ENCODE measurements at regions not wholly inside any gene's neighbourhood (a gene's known extent, or its start where the extent isn't known, plus 50 kb on each side); places are given as distances from the start of the nearest gene placed in this dataset.

GRCh38 chr18:66136039-66136438, 385.2 kb downstream of the CDH7 start:
- no peak overlapping the region for H3K18ac ChIP-seq (ENCODE audit: low read length)

GRCh38 chr18:66129248-66129647, 378.4 kb downstream of the CDH7 start:
- Histone ChIP-seq H3K4me3 (ENCODE audit: low read length) (no peak overlapping the region), H3K79me1 (ENCODE audit: low read length) (no peaks in the 10 kb centered on the region), H3K56ac (ENCODE audit: low read length) (no peak overlapping the region), H3K18ac (ENCODE audit: low read length) (no peak overlapping the region), H2AK5ac (ENCODE audit: low read length) (no peak overlapping the region), H3K27me3 (ENCODE audit: insufficient read depth, low read length, poor library complexity) (no peaks in the 10 kb centered on the region), H3K4me2 (ENCODE audit: low read length) (no peak overlapping the region), H2BK5ac (ENCODE audit: low read length) (no peak overlapping the region), H2BK15ac (replicated peaks; ENCODE audit: low read depth) (no peak overlapping the region), H3K27ac (ENCODE audit: low read depth, low read length) (no peak overlapping the region), H3K36me3 (ENCODE audit: control insufficient read depth, insufficient read depth, low read length) (no peaks in the 10 kb centered on the region), H3K79me2 (ENCODE audit: control insufficient read depth, insufficient read depth, low read length) (no peaks in the 10 kb centered on the region), H3K4ac (ENCODE audit: low read depth, low read length) (no peak overlapping the region), H4K5ac (ENCODE audit: low read length) (no peak overlapping the region), H3K23ac (ENCODE audit: low read length) (no peak overlapping the region), H3K4me1 (ENCODE audit: control insufficient read depth, low read depth, low read length) (no peaks in the 10 kb centered on the region), H4K8ac (ENCODE audit: low read depth, low read length) (no peak overlapping the region), H3K9ac (ENCODE audit: low read length) (no peak overlapping the region), H2BK120ac (ENCODE audit: low read depth, low read length) (no peak overlapping the region)
- DNase-seq = no peak
- no CpG with 5 or more reads among the region's 4 CpGs for WGBS (ENCODE audit: extremely low coverage, insufficient coverage, low lambda C conversion rate)

More at GRCh38 chr18:66136039-66136438, 385.2 kb downstream of the CDH7 start:
- Histone ChIP-seq H3K79me1 (ENCODE audit: low read length) (no peaks in the 10 kb centered on the region), H3K4me3 (ENCODE audit: low read length) (no peak overlapping the region), H3K9ac (ENCODE audit: low read length) (no peak overlapping the region), H3K27ac (ENCODE audit: low read depth, low read length) (no peak overlapping the region), H4K5ac (ENCODE audit: low read length) (no peak overlapping the region), H3K23ac (ENCODE audit: low read length) (no peak overlapping the region), H3K4me1 (ENCODE audit: control insufficient read depth, low read depth, low read length) (no peaks in the 10 kb centered on the region), H2AK5ac (ENCODE audit: low read length) (no peak overlapping the region), H3K56ac (ENCODE audit: low read length) (no peak overlapping the region), H2BK5ac (ENCODE audit: low read length) (no peak overlapping the region), H3K4ac (ENCODE audit: low read depth, low read length) (no peak overlapping the region), H2BK15ac (replicated peaks; ENCODE audit: low read depth) (no peak overlapping the region), H3K36me3 (ENCODE audit: control insufficient read depth, insufficient read depth, low read length) (no peaks in the 10 kb centered on the region), H2BK120ac (ENCODE audit: low read depth, low read length) (no peak overlapping the region), H3K27me3 (ENCODE audit: insufficient read depth, low read length, poor library complexity) (no peaks in the 10 kb centered on the region), H4K8ac (ENCODE audit: low read depth, low read length) (no peak overlapping the region), H3K79me2 (ENCODE audit: control insufficient read depth, insufficient read depth, low read length) (no peaks in the 10 kb centered on the region), H3K4me2 (ENCODE audit: low read length) (no peak overlapping the region)
- no CpG with 5 or more reads among the region's 1 CpG for WGBS (ENCODE audit: extremely low coverage, insufficient coverage, low lambda C conversion rate)
- DNase-seq = peak; percentile 79

- H4K5ac ChIP-seq (ENCODE audit: low read length) = no peak overlapping the region
- H2BK120ac ChIP-seq (ENCODE audit: low read depth, low read length) = no peak overlapping the region
- no peak for DNase-seq
- H3K27ac ChIP-seq (ENCODE audit: low read depth, low read length) = no peak overlapping the region
- H2BK5ac ChIP-seq (ENCODE audit: low read length) = no peak overlapping the region
- H3K56ac ChIP-seq (ENCODE audit: low read length) = no peak overlapping the region
- no peak overlapping the region for H3K4me2 ChIP-seq (ENCODE audit: low read length)
- no peak overlapping the region for H2BK15ac ChIP-seq (replicated peaks; ENCODE audit: low read depth)
- H3K79me2 ChIP-seq (ENCODE audit: control insufficient read depth, insufficient read depth, low read length) = no peaks in the 10 kb centered on the region
- no peaks in the 10 kb centered on the region for H3K27me3 ChIP-seq (ENCODE audit: insufficient read depth, low read length, poor library complexity)
- H4K8ac ChIP-seq (ENCODE audit: low read depth, low read length) = no peak overlapping the region
- H3K4me1 ChIP-seq (ENCODE audit: control insufficient read depth, low read depth, low read length) = no peaks in the 10 kb centered on the region
- H3K18ac ChIP-seq (ENCODE audit: low read length) = no peak overlapping the region
- no CpG with 5 or more reads among the region's 2 CpGs for WGBS (ENCODE audit: extremely low coverage, insufficient coverage, low lambda C conversion rate)
- no peak overlapping the region for H3K9ac ChIP-seq (ENCODE audit: low read length)
- no peak overlapping the region for H3K4ac ChIP-seq (ENCODE audit: low read depth, low read length)
- H3K79me1 ChIP-seq (ENCODE audit: low read length) = no peaks in the 10 kb centered on the region
- no peak overlapping the region for H2AK5ac ChIP-seq (ENCODE audit: low read length)
- no peak overlapping the region for H3K4me3 ChIP-seq (ENCODE audit: low read length)
- H3K36me3 ChIP-seq (ENCODE audit: control insufficient read depth, insufficient read depth, low read length) = no peaks in the 10 kb centered on the region
- no peak overlapping the region for H3K23ac ChIP-seq (ENCODE audit: low read length)
Observed at GRCh38 chr18:66126266-66126665, 375.5 kb downstream of the CDH7 start.

GRCh38 chr18:66124394-66124793, 373.6 kb downstream of the CDH7 start:
- Histone ChIP-seq H3K9ac (ENCODE audit: low read length) (no peak overlapping the region), H3K27ac (ENCODE audit: low read depth, low read length) (no peak overlapping the region), H3K27me3 (ENCODE audit: insufficient read depth, low read length, poor library complexity) (no peaks in the 10 kb centered on the region), H3K18ac (ENCODE audit: low read length) (no peak overlapping the region), H2AK5ac (ENCODE audit: low read length) (no peak overlapping the region), H3K4ac (ENCODE audit: low read depth, low read length) (no peak overlapping the region), H2BK15ac (replicated peaks; ENCODE audit: low read depth) (no peak overlapping the region), H4K8ac (ENCODE audit: low read depth, low read length) (no peak overlapping the region), H3K4me1 (ENCODE audit: control insufficient read depth, low read depth, low read length) (no peaks in the 10 kb centered on the region), H3K4me2 (ENCODE audit: low read length) (no peak overlapping the region), H3K79me1 (ENCODE audit: low read length) (no peaks in the 10 kb centered on the region), H3K4me3 (ENCODE audit: low read length) (no peak overlapping the region), H3K36me3 (ENCODE audit: control insufficient read depth, insufficient read depth, low read length) (no peaks in the 10 kb centered on the region), H3K56ac (ENCODE audit: low read length) (no peak overlapping the region), H2BK120ac (ENCODE audit: low read depth, low read length) (no peak overlapping the region), H3K79me2 (ENCODE audit: control insufficient read depth, insufficient read depth, low read length) (no peaks in the 10 kb centered on the region), H3K23ac (ENCODE audit: low read length) (no peak overlapping the region), H4K5ac (ENCODE audit: low read length) (no peak overlapping the region), H2BK5ac (ENCODE audit: low read length) (no peak overlapping the region)
- WGBS (ENCODE audit: extremely low coverage, insufficient coverage, low lambda C conversion rate) = no CpG with 5 or more reads among the region's 2 CpGs
- peak; percentile 31 for DNase-seq

- H3K4me1 ChIP-seq (ENCODE audit: control insufficient read depth, low read depth, low read length) = no peaks in the 10 kb centered on the region
- H2BK120ac ChIP-seq (ENCODE audit: low read depth, low read length) = no peak overlapping the region
- DNase-seq = no peak
Observed at GRCh38 chr18:66119347-66119746, 368.5 kb downstream of the CDH7 start.

GRCh38 chr18:66111018-66111417, 360.2 kb downstream of the CDH7 start:
- H3K18ac ChIP-seq (ENCODE audit: low read length) = no peak overlapping the region
- H3K79me2 ChIP-seq (ENCODE audit: control insufficient read depth, insufficient read depth, low read length) = no peaks in the 10 kb centered on the region
- H3K23ac ChIP-seq (ENCODE audit: low read length) = no peak overlapping the region
- no peak for DNase-seq
- no peak overlapping the region for H2BK15ac ChIP-seq (replicated peaks; ENCODE audit: low read depth)
- H2BK5ac ChIP-seq (ENCODE audit: low read length) = no peak overlapping the region
- H3K4me3 ChIP-seq (ENCODE audit: low read length) = no peak overlapping the region
- no peaks in the 10 kb centered on the region for H3K79me1 ChIP-seq (ENCODE audit: low read length)
- no peaks in the 10 kb centered on the region for H3K27me3 ChIP-seq (ENCODE audit: insufficient read depth, low read length, poor library complexity)
- no peaks in the 10 kb centered on the region for H3K36me3 ChIP-seq (ENCODE audit: control insufficient read depth, insufficient read depth, low read length)
- no peak overlapping the region for H4K8ac ChIP-seq (ENCODE audit: low read depth, low read length)
- WGBS (ENCODE audit: extremely low coverage, insufficient coverage, low lambda C conversion rate) = no CpG with 5 or more reads among the region's 13 CpGs
- no peak overlapping the region for H3K56ac ChIP-seq (ENCODE audit: low read length)
- H3K27ac ChIP-seq (ENCODE audit: low read depth, low read length) = no peak overlapping the region
- no peak overlapping the region for H3K9ac ChIP-seq (ENCODE audit: low read length)
- H3K4me1 ChIP-seq (ENCODE audit: control insufficient read depth, low read depth, low read length) = no peaks in the 10 kb centered on the region
- no peak overlapping the region for H4K5ac ChIP-seq (ENCODE audit: low read length)
- H3K4ac ChIP-seq (ENCODE audit: low read depth, low read length) = no peak overlapping the region
- H2AK5ac ChIP-seq (ENCODE audit: low read length) = no peak overlapping the region
- H3K4me2 ChIP-seq (ENCODE audit: low read length) = no peak overlapping the region
- no peak overlapping the region for H2BK120ac ChIP-seq (ENCODE audit: low read depth, low read length)

More at GRCh38 chr18:66119347-66119746, 368.5 kb downstream of the CDH7 start:
- Histone ChIP-seq H2AK5ac (ENCODE audit: low read length) (no peak overlapping the region), H3K23ac (ENCODE audit: low read length) (no peak overlapping the region), H3K4ac (ENCODE audit: low read depth, low read length) (no peak overlapping the region), H3K4me2 (ENCODE audit: low read length) (no peak overlapping the region), H3K4me3 (ENCODE audit: low read length) (no peak overlapping the region), H3K56ac (ENCODE audit: low read length) (no peak overlapping the region), H3K36me3 (ENCODE audit: control insufficient read depth, insufficient read depth, low read length) (no peaks in the 10 kb centered on the region), H4K8ac (ENCODE audit: low read depth, low read length) (no peak overlapping the region), H3K9ac (ENCODE audit: low read length) (no peak overlapping the region), H3K79me1 (ENCODE audit: low read length) (no peaks in the 10 kb centered on the region), H3K79me2 (ENCODE audit: control insufficient read depth, insufficient read depth, low read length) (no peaks in the 10 kb centered on the region), H3K27ac (ENCODE audit: low read depth, low read length) (no peak overlapping the region), H3K27me3 (ENCODE audit: insufficient read depth, low read length, poor library complexity) (no peaks in the 10 kb centered on the region), H3K18ac (ENCODE audit: low read length) (no peak overlapping the region), H2BK5ac (ENCODE audit: low read length) (no peak overlapping the region), H2BK15ac (replicated peaks; ENCODE audit: low read depth) (no peak overlapping the region), H4K5ac (ENCODE audit: low read length) (no peak overlapping the region)

Data from mesendoderm (in vitro differentiated cells).